CD4-positive, CD25-positive, alpha-beta regulatory T cell (primary cell): ENCODE measurements at regions not wholly inside any gene's neighbourhood (a gene's known extent, or its start where the extent isn't known, plus 50 kb on each side); places are given as distances from the start of the nearest gene placed in this dataset.

Source experiments
- ATAC-seq, 2 donors: fragments of 150-1000 bp; cut with Tn5 transposase; one replicate each; pipeline ENCODE4 v1.10.0; 2021; ENCODE audit warnings: low read depth in 2 of 2, moderate number of reproducible peaks in 2 of 2, moderate library complexity in 1 of 2
- DNase-seq, 3 donors: peaks; one replicate each; pipeline versions ENCODE4 v3.0.0 to v3.0.0-alpha.2; 2012 to 2022; ENCODE audit warnings: mixed read lengths in 1 of 3
- H3K27ac ChIP-seq: one replicate; pipeline ENCODE4 v1.7.0; 2013; ENCODE audit warnings: mild to moderate bottlenecking, low read length; ENCODE audit not compliant: insufficient read depth, poor library complexity, severe bottlenecking
- H3K27me3 ChIP-seq: one replicate; pipeline ENCODE4 v1.7.0; 2013; ENCODE audit warnings: low read length; ENCODE audit not compliant: control insufficient read depth, insufficient read depth
- H3K36me3 ChIP-seq: one replicate; pipeline ENCODE4 v1.7.0; 2013; ENCODE audit warnings: mild to moderate bottlenecking, low read length, moderate library complexity; ENCODE audit not compliant: control insufficient read depth, insufficient read depth
- H3K4me1 ChIP-seq: 2 replicates; pipeline ENCODE4 v1.7.0; 2013; ENCODE audit warnings: mild to moderate bottlenecking, low read length; ENCODE audit not compliant: insufficient read depth, control insufficient read depth, poor library complexity, severe bottlenecking
- H3K4me3 ChIP-seq: one replicate; pipeline ENCODE4 v1.7.0; 2013; ENCODE audit warnings: low read depth, mild to moderate bottlenecking, low read length, moderate library complexity
- H3K9me3 ChIP-seq, 2 experiments: 1 replicate in 1 of 2; 2 replicates in 1 of 2; pipeline ENCODE4 v1.7.0; 2013; ENCODE audit warnings: low read length in 2 of 2, mild to moderate bottlenecking in 1 of 2, moderate library complexity in 1 of 2; ENCODE audit not compliant: control insufficient read depth in 2 of 2
- H3K27ac Mint-ChIP-seq, 3 donors: one replicate each; pipeline ENCODE4 v1.8.0; 2020 to 2022; ENCODE audit warnings: mild to moderate bottlenecking in 3 of 3, mixed read lengths in 3 of 3, moderate library complexity in 2 of 3
- H3K27me3 Mint-ChIP-seq: one replicate; pipeline ENCODE4 v1.8.0; 2022; ENCODE audit warnings: mild to moderate bottlenecking, mixed read lengths
- H3K36me3 Mint-ChIP-seq: one replicate; pipeline ENCODE4 v1.8.0; 2020; ENCODE audit warnings: mixed read lengths
- H3K4me1 Mint-ChIP-seq, 4 donors: one replicate each; pipeline ENCODE4 v1.8.0; 2020 to 2022; ENCODE audit warnings: mixed read lengths in 4 of 4, mild to moderate bottlenecking in 1 of 4
- H3K4me3 Mint-ChIP-seq, 4 donors: one replicate each; pipeline ENCODE4 v1.8.0; 2020 to 2022; ENCODE audit warnings: mild to moderate bottlenecking in 4 of 4, mixed read lengths in 4 of 4, moderate library complexity in 3 of 4
- H3K9me3 Mint-ChIP-seq, 7 donors: one replicate each; pipeline ENCODE4 v1.8.0; 2020 to 2022; ENCODE audit warnings: mixed read lengths in 7 of 7, mild to moderate bottlenecking in 3 of 7, moderate library complexity in 2 of 7

DNA sequence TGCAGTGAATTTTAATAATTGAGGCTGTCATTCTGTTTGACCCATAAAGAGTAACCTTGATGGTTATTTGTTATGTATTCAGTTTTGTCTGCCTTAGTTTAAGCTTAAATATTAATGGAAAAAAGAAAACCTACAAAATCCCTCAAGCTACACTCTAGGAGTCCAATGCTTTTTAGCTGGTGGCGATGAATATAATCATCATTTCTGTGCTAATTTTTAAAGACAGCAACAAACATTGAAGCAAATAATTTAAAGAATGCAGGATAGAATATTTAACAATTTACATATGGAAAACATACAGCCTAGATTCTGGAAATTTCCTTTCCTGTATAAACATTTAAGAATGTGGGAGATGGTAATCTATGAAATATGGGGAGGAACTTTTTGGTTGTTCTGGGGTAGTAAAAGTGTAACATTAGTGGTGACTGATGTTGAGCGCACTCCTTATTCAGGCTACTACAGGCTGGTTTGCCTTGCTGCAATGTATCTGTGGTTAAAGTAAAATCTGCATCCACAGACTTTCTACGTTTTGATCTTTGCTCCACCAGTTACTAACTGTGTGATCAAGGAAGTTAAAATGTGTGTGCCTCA lies 287.9 kb upstream of the DEFB112 start:
- no peaks in the 10 kb centered on the region for H3K36me3 Mint-ChIP-seq
- H3K27ac Mint-ChIP-seq: no peak overlapping the region

DNA sequence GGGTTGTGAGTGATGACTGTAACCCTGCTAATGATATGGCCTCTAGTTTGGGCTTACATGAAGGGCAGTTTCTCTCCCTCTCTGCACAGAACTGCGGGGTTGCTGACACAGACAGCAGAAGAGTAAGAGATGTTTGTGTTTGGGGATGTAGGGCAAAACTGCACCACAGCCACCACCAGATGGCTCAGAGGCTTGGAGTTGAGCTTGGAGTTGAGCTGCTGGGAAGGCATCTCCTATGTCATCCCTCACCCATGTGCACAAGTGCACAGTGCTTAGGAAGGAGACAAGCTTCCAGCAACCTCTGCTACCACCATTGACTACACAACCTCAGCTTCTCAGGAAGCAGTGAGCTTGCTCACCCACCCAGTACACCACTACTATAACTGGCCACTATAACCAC lies 303.9 kb upstream of the DEFB112 start:
- Mint-ChIP-seq H3K9me3 (peaks cover 3 to 19% (median 8%) of the 10 kb centered on the region in 7 donors), H3K36me3 (no peaks in the 10 kb centered on the region), H3K4me3 (no peak overlapping the region), H3K27ac (no peak overlapping the region), H3K27me3 (no peaks in the 10 kb centered on the region), H3K4me1 (no peaks in the 10 kb centered on the region)
- H3K27me3 ChIP-seq: no peaks in the 10 kb centered on the region
- no peak overlapping the region for H3K4me3 ChIP-seq
- DNase-seq (no peak), ATAC-seq (no peak)
- H3K27ac ChIP-seq: no peak overlapping the region
- no peaks in the 10 kb centered on the region for H3K36me3 ChIP-seq
- H3K9me3 ChIP-seq: peaks cover 1 to 11% of the 10 kb centered on the region in 2 experiments
- H3K4me1 ChIP-seq: no peaks in the 10 kb centered on the region

More for the DNA sequence above, 287.9 kb upstream of the DEFB112 start:
- Mint-ChIP-seq H3K9me3 (peaks cover 0 to 31% (median 4%) of the 10 kb centered on the region in 7 donors), H3K27me3 (no peaks in the 10 kb centered on the region), H3K4me1 (no peaks in the 10 kb centered on the region), H3K4me3 (no peak overlapping the region)
- Histone ChIP-seq H3K4me3 (no peak overlapping the region), H3K27ac (no peak overlapping the region), H3K27me3 (no peaks in the 10 kb centered on the region), H3K4me1 (no peaks in the 10 kb centered on the region), H3K9me3 (peaks cover 0 to 2% of the 10 kb centered on the region in 2 experiments), H3K36me3 (no peaks in the 10 kb centered on the region)
- ATAC-seq: no peak
- no peak for DNase-seq

- Histone ChIP-seq H3K27ac (no peak overlapping the region), H3K36me3 (no peaks in the 10 kb centered on the region), H3K4me1 (no peaks in the 10 kb centered on the region), H3K9me3 (peaks cover 1 to 5% of the 10 kb centered on the region in 2 experiments), H3K4me3 (no peak overlapping the region), H3K27me3 (no peaks in the 10 kb centered on the region)
- peaks cover 5 to 27% (median 16%) of the 10 kb centered on the region in 7 donors for H3K9me3 Mint-ChIP-seq
- no peaks in the 10 kb centered on the region for H3K27me3 Mint-ChIP-seq
- H3K4me3 Mint-ChIP-seq: no peak overlapping the region
- H3K27ac Mint-ChIP-seq: no peak overlapping the region
- no peaks in the 10 kb centered on the region for H3K4me1 Mint-ChIP-seq
- no peak for DNase-seq
- H3K36me3 Mint-ChIP-seq: no peaks in the 10 kb centered on the region
- ATAC-seq: no peak
Measured at GRCh38 chr6:50358113-50358512, 308.4 kb upstream of the DEFB112 start.

DNA sequence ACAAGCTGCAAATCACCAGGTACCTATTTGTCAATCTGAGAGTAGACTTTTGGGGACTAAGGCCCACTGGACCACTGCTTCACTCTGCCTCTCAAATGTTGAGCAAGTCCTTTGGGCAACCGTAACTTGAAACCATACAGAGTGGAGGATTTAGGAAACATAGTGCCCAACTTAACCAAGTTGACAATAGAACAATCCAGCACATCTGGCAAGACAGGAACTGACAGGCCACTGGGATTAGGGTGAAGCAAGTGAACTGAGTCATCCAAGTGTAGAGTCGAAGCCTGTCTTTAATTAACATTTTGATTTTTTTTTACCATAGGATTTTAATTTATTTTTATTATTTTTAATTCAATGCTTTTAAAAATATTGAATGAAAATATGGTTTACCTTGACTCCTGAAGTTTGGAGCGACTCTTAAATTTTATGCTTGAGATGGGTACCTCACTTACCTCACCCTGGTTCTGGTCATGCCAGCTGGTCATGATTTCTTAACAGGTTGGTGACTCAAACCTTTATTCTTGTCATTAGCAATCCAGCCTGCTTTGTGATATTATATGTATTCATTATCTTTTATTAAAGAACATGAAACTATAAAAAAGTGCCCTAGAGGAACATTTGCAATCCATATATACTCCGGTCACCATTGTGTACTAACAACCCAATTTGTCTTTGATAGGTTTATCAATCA lies 312.1 kb upstream of the DEFB112 start:
- DNase-seq: no peak
- peaks cover 5 to 23% (median 11%) of the 10 kb centered on the region in 7 donors for H3K9me3 Mint-ChIP-seq

DNA sequence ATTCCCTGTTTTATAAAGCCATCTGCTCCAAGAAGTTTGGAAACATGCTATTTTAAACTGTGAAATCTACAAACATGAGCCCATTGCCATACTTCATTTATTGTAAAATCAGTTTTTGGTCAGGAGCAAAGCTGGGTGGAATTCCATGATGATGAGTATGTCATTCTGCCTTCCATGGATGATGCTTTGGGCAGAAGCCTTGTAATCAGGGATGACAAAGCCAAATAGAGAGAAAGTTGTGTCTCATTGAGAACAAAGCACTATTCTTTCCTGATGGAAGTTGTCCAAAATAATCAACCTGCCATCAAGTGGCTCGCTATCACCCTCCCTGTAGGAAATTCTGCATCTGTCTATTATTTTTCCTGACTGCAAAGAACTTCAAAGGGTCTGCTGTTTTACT lies 313.0 kb upstream of the DEFB112 start:
- ATAC-seq (no peak), DNase-seq (no peak)
- H3K4me3 Mint-ChIP-seq: no peak overlapping the region
- no peaks in the 10 kb centered on the region for H3K36me3 Mint-ChIP-seq
- H3K27ac Mint-ChIP-seq: no peak overlapping the region
- H3K4me1 Mint-ChIP-seq: no peaks in the 10 kb centered on the region
- no peaks in the 10 kb centered on the region for H3K27me3 Mint-ChIP-seq
- H3K4me1 ChIP-seq: no peaks in the 10 kb centered on the region
- no peak overlapping the region for H3K4me3 ChIP-seq
- H3K9me3 Mint-ChIP-seq: peaks cover 5 to 23% (median 10%) of the 10 kb centered on the region in 7 donors
- no peaks in the 10 kb centered on the region for H3K27me3 ChIP-seq
- H3K36me3 ChIP-seq: no peaks in the 10 kb centered on the region
- no peak overlapping the region for H3K27ac ChIP-seq
- H3K9me3 ChIP-seq: no peaks in the 10 kb centered on the region

More for the DNA sequence above, 312.1 kb upstream of the DEFB112 start:
- Histone ChIP-seq H3K9me3 (no peaks in the 10 kb centered on the region), H3K27me3 (no peaks in the 10 kb centered on the region), H3K4me3 (no peak overlapping the region), H3K36me3 (no peaks in the 10 kb centered on the region), H3K27ac (no peak overlapping the region), H3K4me1 (no peaks in the 10 kb centered on the region)
- H3K27ac Mint-ChIP-seq: no peak overlapping the region
- H3K4me3 Mint-ChIP-seq: no peak overlapping the region
- no peak for ATAC-seq
- no peaks in the 10 kb centered on the region for H3K27me3 Mint-ChIP-seq
- no peaks in the 10 kb centered on the region for H3K36me3 Mint-ChIP-seq
- no peaks in the 10 kb centered on the region for H3K4me1 Mint-ChIP-seq

DNA sequence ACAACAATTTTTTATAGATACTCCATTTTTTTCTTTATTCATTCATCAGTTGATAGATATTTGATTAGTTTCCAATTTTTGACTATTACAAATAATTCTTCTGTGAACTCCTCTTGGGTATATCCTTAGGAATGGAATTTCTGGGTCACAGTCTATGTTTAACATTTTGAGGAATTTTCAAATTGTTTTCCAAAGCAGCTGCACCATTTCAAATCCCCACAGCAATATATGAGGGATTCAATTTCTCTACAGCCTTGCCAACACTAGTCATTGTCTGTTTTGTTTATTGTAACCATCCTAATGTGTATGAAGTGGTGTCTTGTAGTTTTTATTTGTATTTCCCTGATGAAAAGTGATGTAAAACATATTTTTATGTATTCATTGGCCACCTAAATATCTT lies 320.3 kb upstream of the DEFB112 start:
- no peaks in the 10 kb centered on the region for H3K4me1 Mint-ChIP-seq
- H3K4me1 ChIP-seq: no peaks in the 10 kb centered on the region
- no peak overlapping the region for H3K4me3 ChIP-seq
- no peak overlapping the region for H3K27ac Mint-ChIP-seq
- H3K27me3 ChIP-seq: no peaks in the 10 kb centered on the region
- no peaks in the 10 kb centered on the region for H3K36me3 ChIP-seq
- no peaks in the 10 kb centered on the region for H3K27me3 Mint-ChIP-seq
- H3K27ac ChIP-seq: no peak overlapping the region
- DNase-seq (no peak), ATAC-seq (no peak)
- peaks cover 0 to under 1% of the 10 kb centered on the region in 2 experiments for H3K9me3 ChIP-seq
- peaks cover 0 to 8% (median 3%) of the 10 kb centered on the region in 7 donors for H3K9me3 Mint-ChIP-seq
- no peak overlapping the region for H3K4me3 Mint-ChIP-seq
- no peaks in the 10 kb centered on the region for H3K36me3 Mint-ChIP-seq

DNA sequence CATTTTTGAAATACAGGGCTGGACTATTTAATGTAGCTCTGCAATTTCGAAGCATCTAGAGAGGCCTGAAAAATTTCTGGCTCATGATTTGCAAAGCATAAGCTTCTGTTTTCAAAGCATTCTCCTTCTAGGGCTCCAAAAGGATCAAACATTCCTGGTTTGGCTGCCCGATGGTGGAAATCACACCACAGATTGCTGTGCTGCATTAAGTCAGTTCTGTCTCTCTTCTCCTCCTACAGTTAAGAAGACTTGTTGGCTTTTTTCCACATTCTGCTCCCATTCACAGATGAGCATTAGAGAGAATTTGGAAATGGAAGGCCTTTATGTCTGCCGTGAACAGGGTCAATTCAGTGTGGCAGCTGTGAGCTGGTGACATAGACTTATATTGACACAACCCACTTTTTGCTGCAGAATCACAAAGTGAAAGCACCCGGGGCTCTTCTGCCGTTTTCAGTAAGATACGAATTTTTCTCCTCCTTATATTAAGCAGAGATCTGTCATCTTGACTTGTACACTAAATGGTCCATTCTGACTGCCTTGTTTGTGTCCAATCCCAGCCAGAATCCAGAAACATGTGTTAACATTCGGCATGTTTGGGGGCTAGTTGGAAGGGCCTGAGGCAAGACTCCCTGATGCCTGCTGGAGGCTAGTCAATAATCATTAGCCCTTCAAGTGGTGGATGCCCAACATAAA lies 330.8 kb upstream of the DEFB112 start:
- Histone ChIP-seq H3K27ac (no peak overlapping the region), H3K9me3 (peaks cover 0 to 10% of the 10 kb centered on the region in 2 experiments), H3K4me3 (no peak overlapping the region), H3K27me3 (no peaks in the 10 kb centered on the region), H3K36me3 (no peaks in the 10 kb centered on the region), H3K4me1 (no peaks in the 10 kb centered on the region)
- no peaks in the 10 kb centered on the region for H3K4me1 Mint-ChIP-seq
- H3K4me3 Mint-ChIP-seq: no peak overlapping the region
- no peaks in the 10 kb centered on the region for H3K27me3 Mint-ChIP-seq
- ATAC-seq (no peak), DNase-seq (no peak)
- H3K36me3 Mint-ChIP-seq: no peaks in the 10 kb centered on the region
- H3K9me3 Mint-ChIP-seq: peaks cover 0 to 25% (median 5%) of the 10 kb centered on the region in 7 donors
- no peak overlapping the region for H3K27ac Mint-ChIP-seq
